ENCODE measurements at regions not wholly inside any gene's neighbourhood (a gene's known extent, or its start where the extent isn't known, plus 50 kb on each side); places are given as distances from the start of the nearest gene placed in this dataset.

- no TSS peak for BruUV-seq (replicated peaks)
- POLR2A ChIA-PET (ENCODE audit: low non-redundant PET): no interaction called here
- intact Hi-C loops (cut with micrococcal nuclease; ENCODE audit: unreplicated experiment): no loop called here
These were observed 487.7 kb upstream of the PBX1 start for GRCh38 chr1:164071288-164071687.

GRCh38 chr1:164086832-164087231 is 472.2 kb upstream of the PBX1 start:
- Histone ChIP-seq H3K27me3 (replicated peaks; ENCODE audit: insufficient read depth, low read depth, low read length, poor library complexity) (no peaks in the 10 kb centered on the region), H3K36me3 (ENCODE audit: insufficient read depth, low read length, poor library complexity, severe bottlenecking) (no peaks in the 10 kb centered on the region), H3K27ac (ENCODE audit: low read depth, low read length, poor library complexity, severe bottlenecking) (no peak overlapping the region), H3K9me3 (ENCODE audit: low read depth, low read length, poor library complexity, severe bottlenecking) (no peaks in the 10 kb centered on the region), H3K4me3 (ENCODE audit: low read depth, low read length, poor library complexity, severe bottlenecking) (no peak overlapping the region), H3K4me1 (ENCODE audit: insufficient read depth, low read length, poor library complexity, severe bottlenecking) (no peaks in the 10 kb centered on the region)
- ChIA-PET CTCF (no interaction called here), POLR2A (ENCODE audit: low non-redundant PET) (no interaction called here)
- TF ChIP-seq EZH2 (IDR thresholded peaks at IDR 0.05; ENCODE audit: borderline replicate concordance, low read depth, low read length, poor library complexity, severe bottlenecking) (no peak), CTCF (conservative IDR thresholded peaks at IDR 0.05; ENCODE audit: low read depth, low read length) (no peak)
- no peak for DNase-seq (ENCODE audit: low spot score)
- intact Hi-C loops (cut with micrococcal nuclease; ENCODE audit: unreplicated experiment): no loop called here
- no TSS peak for BruUV-seq (replicated peaks)

More at GRCh38 chr1:164071288-164071687, 487.7 kb upstream of the PBX1 start:
- H3K4me3 ChIP-seq (ENCODE audit: low read depth, low read length, poor library complexity, severe bottlenecking): no peak overlapping the region
- no peak for DNase-seq (ENCODE audit: low spot score)
- no peaks in the 10 kb centered on the region for H3K36me3 ChIP-seq (ENCODE audit: insufficient read depth, low read length, poor library complexity, severe bottlenecking)
- H3K4me1 ChIP-seq (ENCODE audit: insufficient read depth, low read length, poor library complexity, severe bottlenecking): no peaks in the 10 kb centered on the region
- no peak overlapping the region for H3K27ac ChIP-seq (ENCODE audit: low read depth, low read length, poor library complexity, severe bottlenecking)
- TF ChIP-seq EZH2 (IDR thresholded peaks at IDR 0.05; ENCODE audit: borderline replicate concordance, low read depth, low read length, poor library complexity, severe bottlenecking): no peak
- no peak for TF ChIP-seq CTCF (conservative IDR thresholded peaks at IDR 0.05; ENCODE audit: low read depth, low read length)
- CTCF ChIA-PET: no interaction called here
- no peaks in the 10 kb centered on the region for H3K27me3 ChIP-seq (replicated peaks; ENCODE audit: insufficient read depth, low read depth, low read length, poor library complexity)
- H3K9me3 ChIP-seq (ENCODE audit: low read depth, low read length, poor library complexity, severe bottlenecking): peaks cover 23% of the 10 kb centered on the region

GRCh38 chr1:164087906-164088453 is 471.0 kb upstream of the PBX1 start:
- DNase-seq (ENCODE audit: low spot score): no peak
- intact Hi-C loops (cut with micrococcal nuclease; ENCODE audit: unreplicated experiment): no loop called here
- Histone ChIP-seq H3K9me3 (ENCODE audit: low read depth, low read length, poor library complexity, severe bottlenecking) (peaks cover 4% of the 10 kb centered on the region), H3K27ac (ENCODE audit: low read depth, low read length, poor library complexity, severe bottlenecking) (no peak overlapping the region), H3K36me3 (ENCODE audit: insufficient read depth, low read length, poor library complexity, severe bottlenecking) (no peaks in the 10 kb centered on the region), H3K27me3 (replicated peaks; ENCODE audit: insufficient read depth, low read depth, low read length, poor library complexity) (no peaks in the 10 kb centered on the region), H3K4me3 (ENCODE audit: low read depth, low read length, poor library complexity, severe bottlenecking) (no peak overlapping the region), H3K4me1 (ENCODE audit: insufficient read depth, low read length, poor library complexity, severe bottlenecking) (no peaks in the 10 kb centered on the region)
- BruUV-seq (replicated peaks): no TSS peak
- TF ChIP-seq CTCF (conservative IDR thresholded peaks at IDR 0.05; ENCODE audit: low read depth, low read length) (no peak), EZH2 (IDR thresholded peaks at IDR 0.05; ENCODE audit: borderline replicate concordance, low read depth, low read length, poor library complexity, severe bottlenecking) (no peak)
- CTCF ChIA-PET: no interaction called here
- POLR2A ChIA-PET (ENCODE audit: low non-redundant PET): no interaction called here
